AML-193 (cell line): ENCODE measurements at regions not wholly inside any gene's neighbourhood (a gene's known extent, or its start where the extent isn't known, plus 50 kb on each side); places are given as distances from the start of the nearest gene placed in this dataset.

Experiments
- DNase-seq, 2 experiments: peaks; one replicate each; lab custom pipeline; 2025; lab: John Stamatoyannopoulos, UW

GRCh38 chr3:102599819-102600576 lies 165.2 kb downstream of the ZPLD1 start:
- no peak for DNase-seq

- DNase-seq = no peak
These were observed 170.3 kb downstream of the ZPLD1 start for GRCh38 chr3:102605153-102605552.

DNA sequence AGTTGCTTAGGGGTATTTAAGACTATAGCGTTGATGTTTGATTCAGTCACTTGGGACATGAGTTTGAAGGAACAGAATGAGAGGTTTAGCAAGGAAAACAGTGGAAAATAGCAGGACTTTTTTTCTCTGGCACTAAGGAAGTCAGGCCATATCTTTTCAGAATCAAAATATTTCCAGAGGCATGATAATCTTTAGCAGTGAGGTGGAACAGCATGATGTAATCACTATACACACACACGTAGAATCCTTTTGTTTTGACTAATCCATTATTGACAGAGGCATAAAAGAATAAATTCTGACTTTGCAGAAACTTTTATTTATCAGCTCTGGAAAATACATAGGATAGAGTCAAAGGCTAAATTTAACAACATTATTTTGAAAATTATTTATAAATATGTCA lies 174.1 kb downstream of the ZPLD1 start:
- no peak for DNase-seq

GRCh38 chr3:102614021-102614569 lies 179.3 kb downstream of the ZPLD1 start:
- DNase-seq = no peak

GRCh38 chr3:102614585-102614984 lies 179.8 kb downstream of the ZPLD1 start:
- no peak for DNase-seq

- DNase-seq = no peak
These were observed 182.6 kb downstream of the ZPLD1 start for GRCh38 chr3:102617381-102617780.

DNA sequence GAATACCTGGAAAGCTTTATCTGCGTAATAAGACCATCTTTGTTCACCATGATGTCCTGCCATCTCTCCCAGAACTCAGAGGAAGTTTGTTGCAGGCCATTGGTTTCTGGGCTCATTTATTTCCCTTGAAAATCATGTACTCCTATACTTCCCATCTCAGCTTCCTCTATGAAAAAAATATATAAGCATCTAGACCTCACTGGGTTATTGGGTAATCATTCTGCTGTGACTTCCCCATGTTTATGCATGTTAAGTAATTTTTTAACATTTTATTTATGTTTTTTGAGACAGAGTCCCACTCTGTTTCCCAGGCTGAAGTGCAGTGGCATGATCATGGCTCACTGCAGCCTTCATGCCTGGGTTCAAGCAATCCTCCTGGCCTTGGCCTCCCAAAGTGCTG lies 184.5 kb downstream of the ZPLD1 start:
- DNase-seq = peak; percentile 17 to 46

DNA sequence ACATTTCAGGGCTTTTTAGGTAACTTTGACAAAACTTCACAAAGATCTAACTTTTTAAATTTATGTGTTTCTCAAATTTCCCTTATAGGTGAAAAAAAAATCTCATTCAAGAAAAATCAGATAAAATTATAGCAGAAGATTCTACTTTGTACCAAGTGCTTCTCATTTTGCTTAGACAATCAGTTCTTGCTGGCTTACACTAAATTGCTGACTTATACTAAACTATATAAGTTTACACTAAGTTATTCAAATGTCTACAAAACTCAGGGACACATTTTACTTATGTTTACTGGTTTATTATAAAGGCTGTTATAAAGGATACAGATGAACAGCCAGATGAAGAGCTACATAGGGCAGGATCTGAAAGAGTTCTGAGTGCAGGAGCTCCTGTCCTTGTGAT lies 195.1 kb downstream of the ZPLD1 start:
- no peak for DNase-seq

DNA sequence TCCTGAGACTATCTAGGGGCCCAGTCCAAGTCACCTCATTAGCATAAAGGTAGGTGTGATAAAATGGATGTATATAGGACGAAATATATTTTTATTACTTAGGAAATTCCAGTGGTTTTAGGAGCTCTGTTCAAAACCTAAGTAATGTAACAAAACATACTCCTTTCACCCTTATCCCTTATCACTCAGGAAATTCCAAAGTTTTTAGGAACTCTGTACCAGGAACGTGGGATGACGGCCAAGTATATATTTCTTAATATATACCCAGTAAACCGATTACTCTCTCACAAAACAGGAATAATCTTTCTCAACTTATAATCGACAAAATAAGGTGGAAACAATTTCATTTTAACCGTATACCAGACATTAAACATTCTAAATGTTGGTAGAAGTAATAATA lies 195.7 kb downstream of the ZPLD1 start:
- DNase-seq = no peak

- no peak for DNase-seq
These were observed 208.7 kb downstream of the ZPLD1 start for GRCh38 chr3:102643546-102643945.

GRCh38 chr3:102646557-102646956 lies 211.7 kb downstream of the ZPLD1 start:
- DNase-seq = no peak

DNA sequence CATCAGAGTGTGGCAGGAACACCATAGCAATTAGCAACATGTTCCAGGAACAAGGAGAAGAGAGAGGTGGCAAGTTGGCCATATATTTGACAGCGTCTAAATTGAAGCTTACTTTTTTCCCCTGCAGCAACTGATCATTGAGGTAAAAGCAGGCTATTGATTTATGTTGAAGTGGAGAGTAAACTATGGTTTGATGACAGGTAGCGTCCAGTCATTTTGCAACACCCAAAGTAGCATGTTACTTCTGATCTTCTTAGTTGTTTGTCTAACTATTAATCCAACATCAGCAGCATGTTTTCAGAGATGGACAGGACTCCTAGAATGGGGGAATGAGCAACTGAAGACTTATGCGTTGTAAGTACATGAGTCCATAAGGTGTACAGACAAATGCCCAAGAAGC lies 225.8 kb downstream of the ZPLD1 start:
- no peak for DNase-seq

DNA sequence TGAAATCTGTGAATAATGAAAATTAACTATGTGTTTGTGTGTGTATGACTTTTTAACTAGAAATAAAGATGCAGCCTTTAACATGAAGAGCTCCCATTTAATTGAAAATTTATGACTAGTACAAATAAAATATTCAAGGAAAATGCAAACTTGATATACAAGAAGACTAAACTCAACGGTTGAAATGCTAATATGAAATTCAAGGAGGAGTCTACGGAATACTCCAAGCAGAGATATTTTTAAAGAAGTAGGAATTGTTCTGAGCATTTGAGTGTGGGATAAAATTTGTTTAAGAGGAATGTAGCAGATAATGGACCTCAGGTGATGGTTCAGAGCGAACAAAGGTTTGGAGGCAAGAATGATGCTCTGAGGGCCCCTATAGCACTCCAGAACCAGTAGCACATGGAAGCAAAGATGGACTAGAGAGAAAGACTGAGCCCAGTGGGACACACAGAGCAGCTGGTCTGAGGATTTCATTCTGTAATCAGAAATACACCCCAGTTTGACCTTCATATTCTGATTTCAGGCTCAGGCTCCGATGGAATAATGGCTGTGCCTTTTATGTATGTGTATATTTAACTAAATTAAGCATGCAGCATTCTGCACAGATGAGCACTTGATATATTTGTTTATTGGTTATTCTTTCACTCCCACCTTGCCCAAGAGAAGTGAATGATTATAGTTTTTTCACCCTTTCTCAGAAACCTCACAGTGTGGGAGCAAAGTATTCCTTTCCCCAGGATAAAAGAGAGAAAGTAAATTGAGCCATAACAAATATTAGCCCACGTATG lies 227.1 kb downstream of the ZPLD1 start:
- no peak for DNase-seq

DNA sequence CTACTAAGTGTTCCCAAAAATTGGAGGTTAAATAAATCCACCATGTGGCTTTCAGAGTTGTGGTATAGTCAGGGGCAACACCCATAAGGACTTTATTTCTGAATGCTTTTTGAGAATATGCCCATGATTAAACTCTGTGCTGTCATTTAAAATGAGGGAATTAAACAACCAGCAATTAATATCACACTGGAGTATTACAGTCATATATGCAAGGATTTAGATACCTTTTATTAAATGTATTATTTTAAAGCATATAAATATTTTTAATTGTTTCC lies 227.6 kb downstream of the ZPLD1 start:
- DNase-seq = no peak

GRCh38 chr3:102664126-102664525 lies 229.3 kb downstream of the ZPLD1 start:
- DNase-seq = no peak

- DNase-seq = no peak
These were observed 230.4 kb downstream of the ZPLD1 start for GRCh38 chr3:102665183-102665582.

- DNase-seq = no peak
These were observed 233.4 kb downstream of the ZPLD1 start for GRCh38 chr3:102668247-102668646.

- DNase-seq = no peak
These were observed 236.2 kb downstream of the ZPLD1 start for GRCh38 chr3:102670986-102671385.

GRCh38 chr3:102672305-102672704 lies 237.5 kb downstream of the ZPLD1 start:
- no peak for DNase-seq

DNA sequence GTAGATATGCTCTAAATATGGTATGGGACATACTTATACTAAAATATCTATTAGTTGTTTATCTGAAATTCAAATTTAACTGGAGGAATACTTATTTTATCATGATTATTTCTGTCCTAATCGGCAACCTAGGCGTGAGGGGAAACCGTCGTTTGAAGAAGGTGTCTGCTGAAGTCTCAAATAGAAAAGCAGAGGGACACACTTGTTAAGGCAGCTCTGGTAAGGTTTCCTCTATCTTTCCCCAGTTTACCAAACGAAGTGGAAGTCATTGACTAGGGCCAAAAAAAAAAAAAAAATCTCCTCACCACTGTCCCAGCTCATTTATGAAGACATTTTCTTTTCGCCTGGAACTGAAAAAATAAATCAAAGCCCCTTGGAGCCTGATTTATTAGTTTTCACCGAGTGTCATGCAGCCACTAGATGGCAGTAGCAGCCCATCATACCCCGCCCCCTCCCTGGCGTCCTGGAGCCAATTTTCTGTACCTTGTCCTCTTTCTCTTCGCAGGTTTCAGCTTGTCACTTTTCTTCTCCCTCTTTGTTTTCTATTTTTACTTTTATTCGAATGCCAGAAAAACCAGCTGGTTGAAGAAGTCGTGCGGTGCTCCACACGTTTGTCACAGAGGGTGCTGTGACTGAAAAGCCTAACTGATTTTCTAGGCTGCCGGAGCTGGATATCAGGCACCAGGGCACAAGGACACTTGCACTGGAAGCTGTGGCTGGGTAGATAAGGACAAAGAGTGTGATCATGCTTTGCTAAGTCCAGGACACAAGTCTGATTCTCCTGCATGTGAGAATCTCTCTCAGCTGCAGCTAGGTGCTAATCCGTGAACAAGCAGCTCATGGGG lies 238.7 kb downstream of the ZPLD1 start:
- peak; percentile 14 to 33 for DNase-seq

GRCh38 chr3:102674284-102674683 lies 239.5 kb downstream of the ZPLD1 start:
- DNase-seq = no peak

GRCh38 chr3:102676424-102676823 lies 241.6 kb downstream of the ZPLD1 start:
- no peak for DNase-seq

DNA sequence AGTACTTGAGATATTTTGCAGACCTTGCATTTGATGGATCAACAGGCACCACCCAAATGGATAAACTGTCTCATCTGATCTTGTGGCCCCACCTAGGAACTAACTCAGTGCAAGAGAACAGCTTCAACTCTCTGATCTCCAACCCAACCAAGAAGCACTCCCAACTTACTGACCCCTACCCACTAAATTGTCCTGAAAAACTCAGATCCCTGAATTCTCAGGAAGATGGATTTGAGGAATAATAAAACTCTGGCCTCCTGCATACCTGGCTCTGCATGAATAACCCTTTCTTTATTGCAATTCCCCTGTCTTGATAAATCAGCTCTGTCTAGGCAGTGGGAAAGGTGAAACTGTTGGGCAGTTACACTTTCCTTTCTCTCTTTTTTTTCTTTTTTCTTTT lies 247.9 kb downstream of the ZPLD1 start:
- no peak for DNase-seq
